RWPE1 (cell line): ENCODE measurements at regions not wholly inside any gene's neighbourhood (a gene's known extent, or its start where the extent isn't known, plus 50 kb on each side); places are given as distances from the start of the nearest gene placed in this dataset.
"Not testable (repeated sequence)": the region's sequence is repeated elsewhere in the genome, so short reads cannot be mapped to it uniquely, and the experiment has no call there.

Experiments
- CTCF ChIA-PET: fragments of 350-600 bp; sonication (Branson Sonifier 250); formaldehyde crosslinking; extraction: SDS; loops from one replicate; lab custom pipeline; 2021; lab: Yijun Ruan, JAX
- POLR2A ChIA-PET: fragments of 400-600 bp; formaldehyde crosslinking; extraction: SDS; loops from one replicate; lab custom pipeline; 2020; ENCODE audit warnings: antibody characterized with exemption; ENCODE audit not compliant: low non-redundant PET; lab: Yijun Ruan, JAX
- DNase-seq: peaks from one replicate; pipeline ENCODE4 v3.0.0; 2012; ENCODE audit warnings: low spot score
- H3K27ac ChIP-seq: fragments of 450-650 bp; 2 replicates; pipeline ENCODE4 v1.5.1; 2017
- CTCF ChIP-seq: fragments of 450-650 bp; conservative IDR thresholded peaks from 2 replicates; pipeline ENCODE4 v1.5.1; 2017; ENCODE audit warnings: low read depth, mild to moderate bottlenecking

GRCh38 chr15:25246641-25247406 is 192.0 kb downstream of the UBE3A start:
- ChIA-PET POLR2A (no interaction called here), CTCF (interaction anchor here (0.7 kb wide), 1 partner anchor 44 kb away, joined by 3 read pairs; no protein-coding TSS in a partner anchor)
- no peak for TF ChIP-seq CTCF
- no peak overlapping the region for H3K27ac ChIP-seq
- DNase-seq = no peak

GRCh38 chr15:25247407-25248038 is 191.3 kb downstream of the UBE3A start:
- no peak overlapping the region for H3K27ac ChIP-seq
- no peak for TF ChIP-seq CTCF
- no peak for DNase-seq
- CTCF ChIA-PET = interaction anchor here (0.7 kb wide), 1 partner anchor 43 kb away, joined by 3 read pairs; no protein-coding TSS in a partner anchor
- POLR2A ChIA-PET = no interaction called here

- CTCF ChIA-PET, POLR2A ChIA-PET, DNase-seq, H3K27ac ChIP-seq: not testable (repeated sequence)
Measured at GRCh38 chr15:25248087-25248486, 190.7 kb downstream of the UBE3A start.

- no peak for TF ChIP-seq CTCF
- CTCF ChIA-PET = no interaction called here
- POLR2A ChIA-PET = no interaction called here
- DNase-seq = no peak
- H3K27ac ChIP-seq = no peak overlapping the region
Measured at GRCh38 chr15:25248583-25249235, 190.1 kb downstream of the UBE3A start.

GRCh38 chr15:25249236-25250010 is 189.4 kb downstream of the UBE3A start:
- ChIA-PET CTCF (no interaction called here), POLR2A (no interaction called here)
- DNase-seq = no peak
- H3K27ac ChIP-seq = no peak overlapping the region
- no peak for TF ChIP-seq CTCF

- DNase-seq = no peak
- no peak for TF ChIP-seq CTCF
- ChIA-PET CTCF (no interaction called here), POLR2A (no interaction called here)
- no peak overlapping the region for H3K27ac ChIP-seq
Measured at GRCh38 chr15:25250011-25250596, 188.7 kb downstream of the UBE3A start.
